ENCODE measurements at regions not wholly inside any gene's neighbourhood (a gene's known extent, or its start where the extent isn't known, plus 50 kb on each side); places are given as distances from the start of the nearest gene placed in this dataset.

DNA sequence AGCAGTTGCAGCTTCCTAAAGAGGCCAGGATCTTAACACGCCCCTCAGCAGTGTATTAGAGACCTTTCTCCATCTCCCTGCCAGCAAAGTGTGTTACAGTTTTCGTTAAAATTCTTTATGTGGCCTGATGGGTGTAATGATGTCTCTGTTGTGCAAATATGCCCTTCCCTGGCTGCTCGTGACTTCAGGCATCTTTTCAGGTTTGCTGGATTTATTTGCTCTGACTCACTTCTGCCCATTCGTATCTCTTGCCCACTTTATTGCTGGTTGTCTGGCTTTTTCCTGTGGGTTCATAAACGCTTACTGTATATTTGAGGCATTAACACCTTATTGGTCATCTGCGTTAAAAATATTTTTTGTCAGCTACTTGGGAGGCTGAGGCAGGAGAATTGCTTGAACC lies 134.5 kb downstream of the ASB1 start:
- no peak for DNase-seq (ENCODE audit: low spot score)

DNA sequence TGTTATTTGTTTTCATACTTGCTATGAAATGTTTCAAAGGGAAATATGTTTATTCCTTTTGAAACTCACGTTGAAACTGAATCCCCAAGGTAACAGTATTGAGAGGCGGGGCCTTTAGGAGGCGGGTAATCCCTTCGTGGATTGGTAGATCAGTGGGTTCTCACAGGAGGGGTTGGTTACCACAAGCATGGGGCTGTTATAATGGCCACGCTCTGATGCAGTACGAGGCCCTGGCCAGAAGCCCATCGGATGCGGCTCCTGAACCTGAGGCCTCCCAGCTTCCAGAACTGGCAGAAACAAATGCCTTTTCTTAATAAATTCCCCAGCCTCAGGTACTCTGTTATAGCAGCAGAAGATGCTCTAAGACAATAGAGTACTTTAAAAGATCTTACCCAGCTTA lies 135.7 kb downstream of the ASB1 start:
- no peak for DNase-seq (ENCODE audit: low spot score)

DNA sequence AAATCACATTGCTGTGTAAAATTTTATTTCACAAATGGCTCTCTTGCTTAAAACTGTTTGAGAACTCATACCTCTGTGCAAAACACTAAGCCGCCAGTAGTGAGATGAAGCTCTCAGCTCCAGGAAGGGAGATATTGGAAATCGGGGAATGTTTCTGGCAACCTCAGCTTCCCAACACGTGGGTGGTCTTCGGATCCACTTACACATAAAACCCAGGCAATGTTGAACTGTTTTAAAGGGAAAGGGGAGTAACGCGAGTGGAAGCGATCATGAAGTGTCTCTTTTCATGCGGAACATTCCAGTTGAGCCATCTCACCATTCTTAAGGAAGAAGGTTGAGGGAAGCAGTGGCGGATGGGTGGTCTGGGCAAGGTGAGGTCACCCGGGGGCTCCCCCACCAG lies 136.8 kb downstream of the ASB1 start:
- DNase-seq (ENCODE audit: low spot score): no peak

DNA sequence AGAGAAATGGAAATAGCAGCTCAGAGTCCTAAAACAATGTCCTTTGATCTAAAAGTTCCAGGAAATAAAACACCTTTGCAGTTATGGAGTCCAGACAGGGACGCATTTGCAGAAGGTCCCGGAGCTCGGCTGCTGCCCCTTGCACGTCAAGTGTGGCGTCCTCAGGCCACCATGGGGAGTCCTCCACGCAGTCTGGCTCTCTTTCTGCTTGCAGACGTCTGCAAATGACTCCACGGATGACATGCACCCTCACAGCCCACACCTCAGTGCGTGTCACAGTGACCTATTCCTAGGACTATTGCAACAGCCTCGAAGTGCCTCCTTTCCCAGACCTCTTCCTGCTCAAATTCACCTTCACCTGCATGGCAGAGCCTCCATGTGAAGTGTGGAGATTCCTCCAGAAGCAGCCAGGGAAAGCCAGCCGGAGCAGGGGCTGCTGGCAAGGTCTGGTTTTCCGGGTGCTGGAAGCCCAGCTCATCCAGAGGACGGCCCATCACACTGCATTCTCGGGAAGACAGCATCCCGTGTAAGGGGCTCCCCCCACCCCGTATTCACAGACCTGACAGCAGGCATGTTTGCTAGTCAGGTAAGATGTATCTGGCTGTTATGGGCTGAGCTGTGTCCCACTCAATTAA lies 137.7 kb downstream of the ASB1 start:
- DNase-seq (ENCODE audit: low spot score): no peak

DNA sequence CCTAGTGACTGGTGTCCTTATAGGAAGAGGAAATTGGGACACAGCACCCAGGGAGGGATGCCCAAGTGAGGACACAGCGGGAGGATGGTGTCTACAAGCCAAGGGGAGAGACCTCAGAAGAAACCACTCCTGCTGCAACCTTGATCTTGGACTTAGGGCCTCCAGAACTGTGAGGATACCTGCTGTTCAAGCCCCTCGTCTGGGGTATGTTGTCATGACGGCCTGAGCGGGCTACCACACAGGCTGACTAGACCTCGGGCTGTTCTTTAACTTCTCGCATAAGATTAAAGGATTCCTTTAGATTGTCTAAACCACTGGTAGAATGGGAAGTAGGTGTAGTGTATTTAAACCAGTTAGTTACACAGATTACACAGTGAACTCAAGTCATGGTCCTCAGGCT lies 138.3 kb downstream of the ASB1 start:
- DNase-seq (ENCODE audit: low spot score): no peak

DNA sequence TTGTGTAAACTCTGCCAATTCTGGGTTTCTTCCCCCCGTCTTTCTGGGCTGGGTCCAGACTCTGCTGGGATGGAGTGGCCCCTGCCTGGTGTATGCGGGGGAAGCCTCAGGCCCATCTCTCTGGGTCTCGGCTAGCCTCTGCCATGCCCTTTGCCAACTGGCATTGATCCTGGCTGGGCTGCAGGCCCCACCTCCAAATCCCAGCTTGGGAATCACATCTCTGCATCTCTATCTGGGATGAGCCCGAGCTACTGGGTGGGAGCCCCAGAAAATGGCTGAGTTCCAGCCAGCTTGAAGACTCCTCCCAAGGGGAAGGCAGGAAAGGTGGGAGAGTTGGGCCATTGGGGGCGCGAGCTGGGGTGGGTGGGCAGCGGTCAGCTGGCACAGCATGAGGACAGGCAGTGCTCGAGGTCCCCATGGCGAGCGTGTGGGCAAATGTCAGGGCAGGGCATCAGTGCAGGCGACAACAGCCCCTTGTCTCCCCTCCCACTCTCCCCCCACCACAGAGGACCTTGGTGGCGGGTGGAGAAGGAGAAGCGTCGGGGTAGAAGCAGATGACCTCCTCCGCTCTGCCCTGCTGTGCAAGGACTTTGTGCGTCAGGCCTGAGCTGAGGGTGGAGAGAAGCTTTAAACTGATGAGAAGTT lies 139.4 kb downstream of the ASB1 start:
- no peak for DNase-seq (ENCODE audit: low spot score)

DNA sequence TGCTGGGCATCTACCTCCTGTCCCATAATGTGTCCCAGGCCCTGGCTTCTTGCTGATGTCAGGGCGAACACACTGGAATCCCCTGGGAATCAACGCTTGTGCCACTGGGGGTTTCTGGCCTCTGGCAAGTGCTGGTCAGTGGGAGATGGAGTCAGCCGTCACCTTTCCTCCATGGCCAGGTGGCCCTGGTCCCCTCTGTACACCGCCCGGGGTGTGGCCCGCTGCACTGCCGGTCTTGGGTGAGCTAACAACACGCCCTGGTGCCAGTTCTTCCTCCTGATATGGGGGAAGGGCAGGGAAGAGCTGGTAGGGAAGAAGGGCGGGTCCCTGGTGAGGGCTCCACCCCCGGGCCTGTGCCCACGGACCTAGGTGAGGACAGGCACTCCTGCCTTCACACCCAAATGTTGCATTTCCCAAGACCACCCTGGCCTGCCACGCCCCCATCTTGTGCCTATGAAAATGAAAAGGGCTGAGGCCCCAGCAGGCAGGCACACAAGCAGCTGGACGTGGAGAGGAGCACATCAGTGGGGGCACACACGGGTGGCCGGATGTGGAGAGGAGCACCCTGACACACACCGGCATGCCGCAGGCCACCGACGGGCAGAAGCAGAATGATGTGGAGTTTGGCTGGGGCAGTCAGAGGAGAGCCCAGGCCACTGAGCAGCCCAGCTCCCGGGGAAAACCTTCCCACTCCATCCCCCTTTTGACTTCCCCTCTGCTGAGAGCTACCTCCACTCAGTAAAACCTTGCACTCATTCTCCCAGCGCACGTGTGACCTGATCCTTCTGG lies 140.5 kb downstream of the ASB1 start:
- no peak for DNase-seq (ENCODE audit: low spot score)

DNA sequence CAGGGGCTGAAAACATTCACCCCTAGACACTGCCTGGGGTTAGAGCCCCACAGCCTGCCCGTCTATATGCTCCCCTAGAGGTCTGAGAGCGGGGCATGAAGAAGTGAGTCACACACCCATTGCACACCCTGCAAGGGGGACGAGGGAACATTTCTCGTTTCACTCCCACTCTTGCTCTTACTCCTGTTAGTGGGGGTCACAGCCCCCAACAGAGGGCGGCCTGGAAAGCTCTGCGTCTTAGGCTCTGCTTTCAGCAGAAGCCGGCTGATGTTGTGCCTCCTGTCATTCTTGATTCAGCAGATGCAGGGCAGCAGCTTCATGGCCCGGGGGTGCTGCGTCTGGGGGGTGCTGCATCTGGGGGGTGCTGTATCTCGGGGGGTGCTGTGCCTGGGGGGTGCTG lies 141.3 kb downstream of the ASB1 start:
- no peak for DNase-seq (ENCODE audit: low spot score)

DNA sequence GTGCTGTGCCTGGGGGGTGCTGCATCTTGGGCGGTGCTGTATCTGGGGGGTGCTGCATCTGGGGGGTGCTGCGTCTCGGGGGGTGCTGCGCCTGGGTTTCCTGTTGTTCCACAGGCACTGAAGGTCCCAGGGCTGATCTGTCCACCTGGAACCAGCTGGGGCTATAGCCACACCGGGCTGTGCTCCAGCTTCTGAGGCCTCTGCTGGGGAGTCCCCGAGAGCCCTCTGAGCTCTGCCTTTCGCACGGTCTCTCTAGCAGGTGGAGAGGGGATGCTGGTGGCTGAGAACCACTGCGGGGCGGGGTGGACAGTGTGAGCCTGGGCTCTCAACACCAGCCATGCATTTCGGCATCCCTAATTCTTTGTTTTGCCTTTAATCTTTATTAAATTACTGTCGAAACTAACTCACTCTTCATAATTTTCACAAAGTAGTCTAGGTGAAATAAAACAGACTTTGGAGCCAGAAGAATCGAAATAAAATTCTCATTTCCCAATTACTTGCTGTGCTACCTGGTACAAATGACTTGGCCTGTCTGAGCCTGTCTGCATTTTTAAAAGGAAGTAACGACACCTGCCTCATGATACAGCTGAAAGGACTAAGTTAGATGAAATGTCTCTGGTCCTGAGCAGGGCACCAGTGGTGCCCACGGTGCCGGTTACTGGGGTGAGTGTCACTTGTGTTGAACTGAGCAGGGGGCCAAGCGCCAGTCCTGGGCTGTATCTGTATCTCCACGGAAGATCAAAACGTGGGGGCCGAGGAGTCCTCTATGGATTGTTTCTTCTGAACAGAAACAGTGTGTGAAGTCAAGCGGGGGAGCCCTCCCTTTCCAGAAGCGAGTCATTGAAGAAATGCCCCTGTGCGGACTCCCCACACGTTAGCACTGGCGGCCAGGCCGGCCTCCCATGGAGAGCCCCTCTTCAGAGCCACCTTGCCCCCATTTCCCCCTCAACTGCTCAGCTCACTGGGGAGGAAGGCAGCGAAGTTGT lies 142.0 kb downstream of the ASB1 start:
- no peak for DNase-seq (ENCODE audit: low spot score)

DNA sequence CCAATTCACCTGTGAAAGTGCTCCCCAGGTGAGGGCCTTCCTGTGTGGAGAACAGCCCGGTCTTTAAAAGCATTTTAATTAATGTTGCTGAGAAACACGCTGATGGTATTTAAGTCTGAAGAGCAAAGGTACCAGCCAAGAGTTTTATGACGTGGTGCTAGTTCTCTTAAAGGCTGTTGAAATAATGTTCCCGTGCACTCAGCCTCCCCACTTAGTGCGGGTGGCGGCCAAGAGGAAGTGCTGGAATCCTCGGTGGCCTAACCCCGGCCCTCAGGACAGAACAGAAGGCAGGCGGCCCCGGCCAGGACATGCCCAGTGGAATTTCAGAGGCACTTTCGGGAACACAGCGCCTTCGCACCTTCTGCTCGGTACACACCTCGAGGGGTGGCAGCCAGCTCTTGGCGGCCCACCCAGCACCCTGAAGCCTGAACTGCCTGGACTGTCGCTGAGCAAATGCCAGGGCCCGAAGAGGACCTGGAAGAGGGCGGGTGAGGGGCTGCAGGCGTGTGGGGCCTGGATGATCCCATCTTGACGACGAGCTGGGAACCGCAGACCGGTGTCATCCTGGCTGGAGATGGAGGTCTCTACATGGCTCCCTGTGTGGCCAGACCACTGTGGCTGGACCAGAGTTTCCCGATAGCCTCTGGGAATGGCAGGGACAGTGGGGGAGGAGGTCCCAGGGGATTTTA lies 142.9 kb downstream of the ASB1 start:
- no peak for DNase-seq (ENCODE audit: low spot score)

DNA sequence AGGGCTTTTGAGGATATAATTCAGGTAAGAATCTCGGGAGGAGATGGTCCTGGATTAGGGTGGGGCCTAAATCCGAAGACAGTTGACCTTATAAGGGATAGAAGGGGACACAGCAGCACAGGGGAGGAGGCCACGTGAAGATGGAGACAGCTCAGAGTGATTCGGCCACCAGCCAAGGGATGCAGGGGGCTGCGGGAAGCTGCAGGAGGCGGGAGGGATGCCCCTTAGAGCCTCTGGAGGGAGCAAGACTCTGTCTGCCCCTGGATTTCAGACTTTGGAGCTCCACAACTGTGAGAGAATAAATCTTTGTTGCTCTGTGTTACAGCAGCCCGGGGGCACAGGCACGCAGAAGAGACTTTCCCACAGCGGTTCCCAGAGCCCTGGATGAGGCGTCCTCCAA lies 143.7 kb downstream of the ASB1 start:
- no peak for DNase-seq (ENCODE audit: low spot score)

DNA sequence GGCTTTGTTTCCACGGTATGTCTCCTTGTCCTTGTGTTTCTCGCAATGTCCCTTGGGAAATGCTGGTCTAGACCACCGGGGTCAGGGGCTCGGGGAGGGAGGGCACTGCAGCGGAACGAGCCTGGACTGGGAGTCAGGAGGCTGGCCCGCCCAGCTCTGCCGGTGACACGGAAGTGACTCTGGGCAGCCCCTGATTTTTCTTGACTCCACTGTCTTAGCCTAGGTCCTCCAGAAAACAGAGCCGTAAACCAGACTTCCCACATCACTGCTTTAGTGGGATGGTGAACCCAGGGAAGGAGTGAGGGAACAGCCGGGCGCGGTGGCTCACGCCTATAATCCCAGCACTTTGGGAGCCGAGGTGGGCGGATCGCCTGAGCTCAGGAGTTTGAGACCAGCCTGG lies 144.2 kb downstream of the ASB1 start:
- no peak for DNase-seq (ENCODE audit: low spot score)

DNA sequence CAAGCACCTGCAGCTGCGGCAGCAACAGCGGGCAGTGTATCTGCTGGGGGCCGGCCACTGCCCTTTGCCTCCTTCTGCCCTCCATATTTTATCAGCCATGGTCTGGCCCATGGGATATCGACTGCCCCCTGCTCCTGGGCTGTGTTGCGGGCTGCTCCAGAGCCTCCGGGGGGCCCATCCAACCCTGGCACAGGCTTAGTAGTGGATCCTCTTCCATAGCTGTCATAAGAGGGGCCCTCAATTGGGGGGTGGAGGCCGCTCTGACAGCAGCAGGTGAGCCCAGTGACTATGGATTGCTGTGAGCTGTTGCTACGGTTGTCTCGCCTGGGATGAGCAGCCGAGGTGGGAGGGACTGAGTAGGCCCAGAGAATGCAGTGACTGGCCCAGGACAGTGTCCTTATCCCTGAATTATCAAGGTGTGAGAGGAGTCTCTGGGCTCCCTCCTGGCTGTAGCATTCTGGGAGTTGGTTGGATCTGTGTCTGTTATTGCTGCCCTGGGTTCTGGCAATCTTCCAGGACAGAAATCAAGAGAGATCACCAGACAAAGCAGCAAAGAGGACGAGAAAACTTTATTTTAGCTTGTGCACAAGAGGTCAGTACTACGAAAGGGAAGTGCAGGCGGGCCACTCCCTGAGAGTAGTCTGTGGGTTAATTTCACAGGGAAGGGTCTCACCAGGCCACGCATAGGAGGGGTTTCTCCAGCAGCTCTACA lies 145.1 kb downstream of the ASB1 start:
- no peak for DNase-seq (ENCODE audit: low spot score)

DNA sequence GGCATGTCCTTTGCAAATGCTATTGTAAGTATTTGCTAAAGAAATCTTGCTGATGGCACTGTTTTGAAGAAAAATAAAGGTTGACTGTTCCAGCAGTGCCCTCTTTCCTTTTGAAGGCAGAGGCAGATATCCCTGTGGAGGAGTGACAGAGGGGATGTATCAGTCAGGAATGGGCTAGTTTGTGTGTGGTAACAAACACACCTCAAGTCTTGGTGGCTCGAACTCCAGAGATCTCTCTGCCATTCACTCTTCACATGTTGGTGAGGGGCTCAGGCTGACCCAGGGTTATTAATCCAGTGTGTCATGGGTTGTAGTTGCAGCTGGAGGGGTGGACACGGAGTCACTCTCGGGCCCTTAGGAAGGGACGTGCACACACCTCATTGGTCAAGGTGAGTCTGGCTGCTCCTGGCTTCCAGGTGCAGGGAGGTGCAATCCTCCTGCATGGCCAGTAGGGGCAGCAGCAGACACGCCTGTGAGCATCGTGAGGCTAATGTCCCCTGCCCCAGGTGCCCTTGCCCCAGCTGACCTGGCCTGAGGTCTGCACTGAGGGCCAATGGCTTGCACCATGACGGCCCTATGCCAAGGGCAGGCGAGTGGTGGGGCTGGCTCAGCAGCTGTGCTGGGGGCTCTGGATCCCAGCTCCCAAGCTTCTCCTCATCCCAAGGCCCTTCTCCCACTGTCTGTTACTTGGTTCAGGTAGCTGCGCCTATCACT lies 146.5 kb downstream of the ASB1 start:
- DNase-seq (ENCODE audit: low spot score): peak; percentile 19

DNA sequence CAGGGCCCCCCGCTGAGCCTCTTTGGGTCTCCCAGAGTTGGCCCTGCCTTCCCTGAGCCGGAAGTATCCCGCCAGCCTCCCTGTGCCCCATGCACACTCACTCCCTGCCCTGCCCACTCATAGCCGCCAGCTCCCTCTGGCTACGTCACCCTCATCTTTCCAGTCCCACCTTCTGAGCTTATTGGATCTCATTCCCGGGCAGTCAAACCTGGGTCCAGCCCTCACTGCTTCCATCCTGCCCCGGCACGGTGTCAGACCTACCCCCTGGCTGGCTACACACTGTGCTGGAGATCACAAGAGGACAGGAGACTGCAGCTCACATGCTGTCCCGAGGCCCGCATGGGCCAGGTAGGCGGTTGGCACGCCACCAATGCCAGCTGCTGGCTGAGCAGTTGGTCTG lies 147.2 kb downstream of the ASB1 start:
- no peak for DNase-seq (ENCODE audit: low spot score)

DNA sequence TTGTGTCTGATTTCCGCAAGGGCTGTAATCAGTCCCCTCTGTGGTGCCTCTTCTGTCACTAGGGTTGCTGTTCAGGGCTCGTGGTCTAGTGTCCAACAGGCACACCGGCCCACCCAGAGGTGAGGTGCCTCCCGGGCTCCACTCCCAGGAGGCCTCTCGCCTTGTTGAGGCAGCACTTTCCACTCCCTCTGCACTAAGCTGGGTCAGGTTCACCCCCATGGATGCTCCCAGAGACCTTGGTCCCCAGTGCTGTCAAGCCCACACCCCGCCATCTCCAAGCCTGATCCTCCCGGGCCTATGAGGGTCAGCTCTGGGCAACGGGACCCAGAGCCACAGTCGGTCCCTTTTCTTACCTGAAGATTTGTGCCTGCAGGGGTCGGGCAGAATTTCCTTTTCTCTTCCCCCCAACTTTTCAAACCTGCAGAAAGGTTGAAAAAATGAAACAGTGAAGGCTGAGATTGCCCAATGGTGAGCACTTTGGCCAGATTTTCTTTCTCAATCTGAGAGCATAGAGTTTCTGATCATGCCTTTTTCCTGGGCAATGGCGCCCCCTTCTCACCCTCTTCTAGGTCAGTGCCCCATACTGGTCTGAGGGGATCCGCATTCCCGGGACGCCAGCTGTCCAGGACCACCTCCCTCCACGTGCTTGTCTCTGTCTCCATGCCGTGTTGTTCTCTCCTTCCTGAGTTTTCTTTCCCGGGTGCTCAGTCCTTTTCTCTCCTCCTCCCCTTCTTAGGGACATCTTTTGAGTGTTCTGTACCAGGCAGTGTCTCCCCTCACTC lies 148.0 kb downstream of the ASB1 start:
- DNase-seq (ENCODE audit: low spot score): no peak

DNA sequence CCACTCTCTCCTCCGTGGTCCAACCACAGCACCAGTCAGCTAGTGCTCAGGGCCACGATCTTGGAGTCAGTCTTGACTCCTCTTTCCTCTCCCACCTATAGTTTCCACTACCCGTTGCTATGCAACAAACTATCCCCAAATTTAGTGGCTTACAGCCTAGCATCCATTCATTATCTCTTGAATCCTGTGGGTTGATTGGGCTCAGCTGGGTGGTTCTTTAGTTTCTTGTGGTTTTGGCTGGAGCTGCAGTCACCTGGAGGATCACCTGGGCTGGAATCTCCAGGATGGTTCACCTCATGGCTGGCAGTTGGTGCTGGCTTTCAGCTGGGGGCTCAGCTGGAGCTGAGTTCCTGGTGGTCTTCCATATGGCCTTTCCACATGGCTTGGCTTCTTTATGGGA lies 149.9 kb downstream of the ASB1 start:
- no peak for DNase-seq (ENCODE audit: low spot score)

DNA sequence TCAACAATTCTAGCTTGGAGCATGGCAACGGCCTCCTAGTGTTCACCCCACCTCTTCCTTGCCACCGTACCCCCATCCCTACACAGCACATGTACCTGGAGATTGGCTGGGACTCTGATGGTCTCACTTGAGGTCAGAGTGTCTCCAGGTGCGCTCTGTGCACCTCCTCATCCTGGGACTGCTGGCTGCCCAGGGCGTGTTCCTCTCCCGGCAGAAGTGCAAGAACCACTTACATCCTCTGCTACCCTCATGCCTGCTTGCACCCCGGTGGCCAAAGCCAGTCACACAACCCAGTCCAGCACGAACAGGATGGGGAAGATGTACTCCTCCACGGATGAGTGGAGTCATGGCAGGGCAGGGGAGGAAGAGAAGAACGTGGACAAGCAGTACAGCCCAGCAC lies 151.5 kb downstream of the ASB1 start:
- DNase-seq (ENCODE audit: low spot score): no peak

DNA sequence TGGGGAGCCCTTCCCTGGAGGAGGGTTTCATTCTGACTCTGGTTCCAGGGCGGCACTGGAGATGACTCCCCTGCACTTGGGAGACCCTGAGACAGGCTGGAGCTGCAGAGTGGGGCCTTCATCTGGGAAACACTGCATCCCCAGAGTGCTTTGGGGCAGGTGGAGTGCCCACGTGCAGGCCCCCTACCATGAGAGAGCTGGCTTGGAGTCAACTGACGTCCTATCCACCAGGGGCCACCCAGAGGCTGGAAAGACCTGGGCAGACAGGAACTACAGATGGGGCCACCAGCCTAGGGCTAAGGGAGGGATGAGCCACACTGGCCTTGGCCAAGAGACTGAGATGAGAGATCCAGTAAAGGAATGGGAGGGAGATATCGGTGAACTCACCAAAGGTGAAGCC lies 153.8 kb downstream of the ASB1 start:
- DNase-seq (ENCODE audit: low spot score): no peak

DNA sequence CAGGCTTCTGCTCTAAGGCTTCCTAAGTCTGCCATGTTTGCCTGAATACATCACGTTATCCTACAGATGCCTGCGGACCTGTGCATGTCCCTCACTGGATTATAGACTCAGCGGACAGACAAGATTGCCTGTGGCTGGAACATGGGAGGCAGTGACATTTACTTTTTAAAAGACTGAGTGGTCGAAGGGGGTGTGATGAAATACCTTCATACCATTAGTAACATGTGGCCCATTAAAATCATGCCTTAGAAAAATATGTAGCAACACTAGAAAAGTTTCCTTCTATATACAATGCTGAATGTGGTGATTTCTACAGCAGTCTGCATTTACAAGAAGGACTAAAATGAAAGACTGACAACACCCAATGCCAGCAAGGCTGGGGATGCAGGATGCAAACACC lies 154.4 kb downstream of the ASB1 start:
- no peak for DNase-seq (ENCODE audit: low spot score)

All from NAMALWA (cell line).